ENCODE measurements at regions not wholly inside any gene's neighbourhood (a gene's known extent, or its start where the extent isn't known, plus 50 kb on each side); places are given as distances from the start of the nearest gene placed in this dataset.

DNA sequence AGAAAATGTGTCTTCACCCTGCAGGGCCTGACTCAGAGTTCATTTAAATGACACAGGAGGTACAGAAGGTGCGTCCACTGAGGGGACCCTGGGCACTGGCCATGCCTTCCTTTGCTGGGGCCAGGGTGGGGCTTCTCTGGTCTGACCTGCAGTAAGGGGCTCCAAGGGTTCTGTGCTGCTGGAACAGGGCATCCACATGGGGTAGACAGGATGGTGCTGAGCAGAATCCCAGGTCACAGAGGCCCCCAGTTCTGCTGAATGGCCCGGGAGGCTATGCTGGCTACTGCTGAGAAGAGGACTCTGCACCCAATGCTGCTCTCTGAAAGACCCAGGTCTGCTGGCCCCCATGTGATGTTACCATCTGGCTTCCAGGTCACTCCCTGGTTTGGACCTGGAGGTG lies 150.4 kb upstream of the GGTLC1 start:
- TF ChIP-seq, protein P1, sequence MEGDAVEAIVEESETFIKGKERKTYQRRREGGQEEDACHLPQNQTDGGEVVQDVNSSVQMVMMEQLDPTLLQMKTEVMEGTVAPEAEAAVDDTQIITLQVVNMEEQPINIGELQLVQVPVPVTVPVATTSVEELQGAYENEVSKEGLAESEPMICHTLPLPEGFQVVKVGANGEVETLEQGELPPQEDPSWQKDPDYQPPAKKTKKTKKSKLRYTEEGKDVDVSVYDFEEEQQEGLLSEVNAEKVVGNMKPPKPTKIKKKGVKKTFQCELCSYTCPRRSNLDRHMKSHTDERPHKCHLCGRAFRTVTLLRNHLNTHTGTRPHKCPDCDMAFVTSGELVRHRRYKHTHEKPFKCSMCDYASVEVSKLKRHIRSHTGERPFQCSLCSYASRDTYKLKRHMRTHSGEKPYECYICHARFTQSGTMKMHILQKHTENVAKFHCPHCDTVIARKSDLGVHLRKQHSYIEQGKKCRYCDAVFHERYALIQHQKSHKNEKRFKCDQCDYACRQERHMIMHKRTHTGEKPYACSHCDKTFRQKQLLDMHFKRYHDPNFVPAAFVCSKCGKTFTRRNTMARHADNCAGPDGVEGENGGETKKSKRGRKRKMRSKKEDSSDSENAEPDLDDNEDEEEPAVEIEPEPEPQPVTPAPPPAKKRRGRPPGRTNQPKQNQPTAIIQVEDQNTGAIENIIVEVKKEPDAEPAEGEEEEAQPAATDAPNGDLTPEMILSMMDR (IDR thresholded peaks at IDR 0.05): no peak
- TF ChIP-seq POLR2A (IDR thresholded peaks at IDR 0.05): no peak
